ENCODE measurements at regions not wholly inside any gene's neighbourhood (a gene's known extent, or its start where the extent isn't known, plus 50 kb on each side); places are given as distances from the start of the nearest gene placed in this dataset.

GRCh38 chr13:76809389-76809788, 76.8 kb downstream of the KCTD12 start:
- no peak for TF ChIP-seq CTCF (IDR thresholded peaks at IDR 0.05; ENCODE audit: low read length)
- no peak for TF ChIP-seq EZH2 (optimal IDR thresholded peaks at IDR 0.05; ENCODE audit: low read depth, low read length)
- no peak for TF ChIP-seq EZH2phosphoT487 (IDR thresholded peaks at IDR 0.05; ENCODE audit: low read length)

Data from MM.1S (cell line).